Body of pancreas (tissue), 4 donors: ENCODE measurements at regions not wholly inside any gene's neighbourhood (a gene's known extent, or its start where the extent isn't known, plus 50 kb on each side); places are given as distances from the start of the nearest gene placed in this dataset.

Source experiments
- POLR2A ChIP-seq, 3 donors: fragments of 450-650 bp; IDR thresholded peaks; one replicate each; pipeline ENCODE4 v1.6.1; 2016; ENCODE audit warnings: antibody characterized with exemption in 3 of 3, mild to moderate bottlenecking in 2 of 3
- TF ChIP-seq, protein P1 (sequence below), 7 experiments: fragments of 450-650 bp in 4 of 7; fragments of 200-600 bp in 3 of 7; sonication (generic) in 3 of 7; IDR thresholded peaks; one replicate each; pipeline ENCODE4 v1.5.1; 2016 to 2019; ENCODE audit warnings: antibody characterized with exemption in 7 of 7

DNA sequence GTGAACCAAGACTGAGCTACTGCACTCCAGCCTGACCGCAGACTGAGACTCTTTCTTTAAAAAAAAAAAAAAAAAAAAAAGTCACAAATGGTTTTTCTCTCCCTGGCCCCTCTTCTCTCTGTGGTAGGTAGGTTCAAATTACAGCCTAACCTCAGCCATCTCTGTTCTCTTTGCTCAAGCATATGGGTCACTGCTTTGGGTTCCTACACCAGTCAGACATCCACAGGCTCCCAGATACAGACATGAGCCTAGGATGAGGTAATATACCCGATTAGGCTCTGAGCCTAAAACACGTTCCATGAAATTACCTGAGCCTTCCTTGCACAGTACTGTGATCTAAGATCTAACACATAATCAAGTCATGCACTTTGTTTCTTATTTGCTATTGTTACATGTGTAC is 90.5 kb upstream of the JAK1 start:
- TF ChIP-seq, protein P1, sequence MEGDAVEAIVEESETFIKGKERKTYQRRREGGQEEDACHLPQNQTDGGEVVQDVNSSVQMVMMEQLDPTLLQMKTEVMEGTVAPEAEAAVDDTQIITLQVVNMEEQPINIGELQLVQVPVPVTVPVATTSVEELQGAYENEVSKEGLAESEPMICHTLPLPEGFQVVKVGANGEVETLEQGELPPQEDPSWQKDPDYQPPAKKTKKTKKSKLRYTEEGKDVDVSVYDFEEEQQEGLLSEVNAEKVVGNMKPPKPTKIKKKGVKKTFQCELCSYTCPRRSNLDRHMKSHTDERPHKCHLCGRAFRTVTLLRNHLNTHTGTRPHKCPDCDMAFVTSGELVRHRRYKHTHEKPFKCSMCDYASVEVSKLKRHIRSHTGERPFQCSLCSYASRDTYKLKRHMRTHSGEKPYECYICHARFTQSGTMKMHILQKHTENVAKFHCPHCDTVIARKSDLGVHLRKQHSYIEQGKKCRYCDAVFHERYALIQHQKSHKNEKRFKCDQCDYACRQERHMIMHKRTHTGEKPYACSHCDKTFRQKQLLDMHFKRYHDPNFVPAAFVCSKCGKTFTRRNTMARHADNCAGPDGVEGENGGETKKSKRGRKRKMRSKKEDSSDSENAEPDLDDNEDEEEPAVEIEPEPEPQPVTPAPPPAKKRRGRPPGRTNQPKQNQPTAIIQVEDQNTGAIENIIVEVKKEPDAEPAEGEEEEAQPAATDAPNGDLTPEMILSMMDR (IDR thresholded peaks at IDR 0.05), result no peak
- no peak for TF ChIP-seq POLR2A (IDR thresholded peaks at IDR 0.05)
